CD4-positive, alpha-beta T cell (primary cell): ENCODE measurements at regions not wholly inside any gene's neighbourhood (a gene's known extent, or its start where the extent isn't known, plus 50 kb on each side); places are given as distances from the start of the nearest gene placed in this dataset.

Experiments
- ATAC-seq: fragments of 200-7000 bp; cut with Tn5 transposase; one replicate; pipeline ENCODE4 v1.10.0; 2022; ENCODE audit warnings: mild to moderate bottlenecking; ENCODE audit not compliant: poor library complexity
- CTCF ChIA-PET: fragments of 350-600 bp; sonication (Branson Sonifier 250); formaldehyde crosslinking; loops from one replicate; lab custom pipeline; 2021; ENCODE audit warnings: antibody characterized with exemption, inconsistent platforms; lab: Charles Lee
- POLR2A ChIA-PET: fragments of 350-600 bp; sonication (Branson Sonifier 250); formaldehyde crosslinking; loops from one replicate; lab custom pipeline; 2021; ENCODE audit warnings: antibody characterized with exemption, inconsistent platforms; lab: Charles Lee
- DNase-seq, 14 experiments: peaks; one replicate each; pipeline ENCODE4 v3.0.0-alpha.2; 2013 to 2020; ENCODE audit warnings: mixed read lengths in 2 of 14
- H3K27ac ChIP-seq, 2 donors: one replicate each; pipeline versions ENCODE4 v1.5.1 to v1.7.0; 2013; ENCODE audit warnings: low read length in 2 of 2, low read depth in 1 of 2, mild to moderate bottlenecking in 1 of 2
- H3K27me3 ChIP-seq, 2 experiments: 1 replicate in 1 of 2; 2 replicates in 1 of 2; pipeline versions ENCODE4 v1.6.1 to v1.7.0; 2013; ENCODE audit warnings: low read length in 2 of 2, control low read depth in 1 of 2, mild to moderate bottlenecking in 1 of 2, moderate library complexity in 1 of 2; ENCODE audit not compliant: insufficient read depth in 2 of 2, control insufficient read depth in 1 of 2
- H3K36me3 ChIP-seq: one replicate; pipeline ENCODE4 v1.6.1; 2013; ENCODE audit warnings: low read length, control low read depth; ENCODE audit not compliant: insufficient read depth
- H3K4me1 ChIP-seq: one replicate; pipeline ENCODE4 v1.6.1; 2013; ENCODE audit warnings: low read length, control low read depth; ENCODE audit not compliant: insufficient read depth
- H3K4me3 ChIP-seq: one replicate; pipeline ENCODE4 v1.5.1; 2013; ENCODE audit warnings: mild to moderate bottlenecking, low read length, moderate library complexity
- H3K9me3 ChIP-seq, 2 experiments: 1 replicate in 1 of 2; 2 replicates in 1 of 2; pipeline versions ENCODE4 v1.6.1 to v1.7.0; 2013; ENCODE audit warnings: low read length in 2 of 2, mild to moderate bottlenecking in 2 of 2, control low read depth in 1 of 2, moderate library complexity in 1 of 2; ENCODE audit not compliant: control insufficient read depth in 1 of 2, insufficient read depth in 1 of 2
- H3K27ac Mint-ChIP-seq: one replicate; pipeline ENCODE4 v1.8.0; 2020; ENCODE audit warnings: mixed read lengths
- H3K27me3 Mint-ChIP-seq: one replicate; pipeline ENCODE4 v1.8.0; 2021; ENCODE audit warnings: mixed read lengths
- H3K36me3 Mint-ChIP-seq: one replicate; pipeline ENCODE4 v1.8.0; 2021; ENCODE audit warnings: low read depth, mixed read lengths
- H3K4me1 Mint-ChIP-seq: one replicate; pipeline ENCODE4 v1.8.0; 2021; ENCODE audit warnings: low read depth, mixed read lengths
- H3K4me3 Mint-ChIP-seq: one replicate; pipeline ENCODE4 v1.8.0; 2020; ENCODE audit warnings: mild to moderate bottlenecking, mixed read lengths
- H3K9me3 Mint-ChIP-seq: one replicate; pipeline ENCODE4 v1.8.0; 2020; ENCODE audit warnings: mixed read lengths
- intact Hi-C, 2 experiments: fragments of 100-400 bp; cut with DNase I in 1 of 2; cut with micrococcal nuclease in 1 of 2; formaldehyde crosslinking; loops; one replicate each; pipeline versions ENCODE4 v1.15.1 to v1.9.0; 2023 to 2025; cut with DNase I, micrococcal nuclease
- TF ChIP-seq, protein P1 (sequence below): fragments of 200-600 bp; IDR thresholded peaks from one replicate; pipeline ENCODE4 v1.8.0; 2022; ENCODE audit warnings: antibody characterized with exemption, mild to moderate bottlenecking

DNA sequence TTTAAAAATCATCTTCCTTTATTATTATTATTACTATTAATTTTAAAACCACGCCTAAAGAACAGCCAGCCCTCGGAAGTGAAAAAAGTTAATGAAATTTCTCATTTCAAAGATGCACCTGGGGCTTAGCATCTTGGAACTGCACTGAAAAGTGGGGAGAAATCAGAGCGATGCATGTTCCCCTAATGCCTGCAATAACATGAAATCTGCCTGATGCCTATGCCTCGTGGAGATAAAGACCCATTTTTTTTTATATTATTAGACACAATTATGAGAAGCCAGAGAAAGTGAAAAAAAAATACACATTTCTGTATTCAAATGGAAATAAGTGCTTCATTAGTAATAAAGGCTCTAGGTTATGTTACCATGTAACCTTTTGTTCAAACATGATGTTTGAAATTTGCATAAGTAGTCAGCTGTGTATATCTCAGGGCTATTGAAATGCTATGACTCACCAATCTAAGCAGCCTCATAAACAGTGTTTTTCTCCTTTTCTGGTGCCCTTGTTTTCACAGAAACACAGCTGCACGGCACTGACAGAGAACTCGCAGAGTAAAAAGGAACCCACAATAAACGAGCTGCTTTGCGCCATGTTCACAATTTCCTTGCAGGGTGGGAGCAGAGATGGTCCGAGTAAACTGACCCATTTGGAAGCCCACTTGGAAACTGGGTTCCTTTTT, 175.8 kb upstream of the PRKCQ start:
- ChIA-PET POLR2A (no interaction called here), CTCF (no interaction called here)
- intact Hi-C loops: no loop called here
- Mint-ChIP-seq H3K27me3 (peaks cover 58% of the 10 kb centered on the region), H3K36me3 (no peaks in the 10 kb centered on the region), H3K9me3 (no peaks in the 10 kb centered on the region), H3K27ac (no peak overlapping the region), H3K4me1 (no peaks in the 10 kb centered on the region), H3K4me3 (no peak overlapping the region)
- Histone ChIP-seq H3K4me1 (no peaks in the 10 kb centered on the region), H3K27me3 (peaks cover 15 to 35% of the 10 kb centered on the region in 2 experiments), H3K9me3 (peaks cover 0 to 3% of the 10 kb centered on the region in 2 experiments), H3K4me3 (no peak overlapping the region), H3K27ac (no peak overlapping the region), H3K36me3 (no peaks in the 10 kb centered on the region)
- TF ChIP-seq, protein P1, sequence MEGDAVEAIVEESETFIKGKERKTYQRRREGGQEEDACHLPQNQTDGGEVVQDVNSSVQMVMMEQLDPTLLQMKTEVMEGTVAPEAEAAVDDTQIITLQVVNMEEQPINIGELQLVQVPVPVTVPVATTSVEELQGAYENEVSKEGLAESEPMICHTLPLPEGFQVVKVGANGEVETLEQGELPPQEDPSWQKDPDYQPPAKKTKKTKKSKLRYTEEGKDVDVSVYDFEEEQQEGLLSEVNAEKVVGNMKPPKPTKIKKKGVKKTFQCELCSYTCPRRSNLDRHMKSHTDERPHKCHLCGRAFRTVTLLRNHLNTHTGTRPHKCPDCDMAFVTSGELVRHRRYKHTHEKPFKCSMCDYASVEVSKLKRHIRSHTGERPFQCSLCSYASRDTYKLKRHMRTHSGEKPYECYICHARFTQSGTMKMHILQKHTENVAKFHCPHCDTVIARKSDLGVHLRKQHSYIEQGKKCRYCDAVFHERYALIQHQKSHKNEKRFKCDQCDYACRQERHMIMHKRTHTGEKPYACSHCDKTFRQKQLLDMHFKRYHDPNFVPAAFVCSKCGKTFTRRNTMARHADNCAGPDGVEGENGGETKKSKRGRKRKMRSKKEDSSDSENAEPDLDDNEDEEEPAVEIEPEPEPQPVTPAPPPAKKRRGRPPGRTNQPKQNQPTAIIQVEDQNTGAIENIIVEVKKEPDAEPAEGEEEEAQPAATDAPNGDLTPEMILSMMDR: no peak
- DNase-seq: no peak
- no peak for ATAC-seq

DNA sequence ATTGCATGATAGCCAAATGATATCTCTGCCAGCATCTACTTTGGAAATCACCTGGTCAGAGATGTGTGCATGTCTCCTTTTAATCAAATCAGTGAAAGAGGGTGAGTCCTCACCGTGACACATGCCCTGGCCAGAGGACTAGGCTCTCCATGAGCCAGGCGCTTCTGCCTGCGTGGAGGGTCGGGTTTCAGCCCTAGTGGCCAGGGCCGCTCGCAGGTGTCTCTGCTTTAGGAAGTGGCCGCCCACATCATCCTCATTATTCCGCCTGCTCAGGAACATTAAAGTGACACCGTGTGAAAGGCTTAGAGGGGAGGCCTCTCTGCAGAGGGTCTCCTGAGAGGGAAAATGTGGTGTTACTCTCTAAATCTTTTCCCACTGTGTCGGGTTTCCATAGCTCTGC, 173.6 kb upstream of the PRKCQ start:
- H3K4me1 ChIP-seq: no peaks in the 10 kb centered on the region
- ChIA-PET POLR2A (no interaction called here), CTCF (no interaction called here)
- DNase-seq (no peak), ATAC-seq (no peak)
- no peak overlapping the region for H3K4me3 ChIP-seq
- H3K4me3 Mint-ChIP-seq: no peak overlapping the region
- H3K36me3 Mint-ChIP-seq: no peaks in the 10 kb centered on the region
- no peaks in the 10 kb centered on the region for H3K9me3 Mint-ChIP-seq
- TF ChIP-seq, protein P1: no peak
- peaks cover 15 to 29% of the 10 kb centered on the region in 2 experiments for H3K27me3 ChIP-seq
- H3K4me1 Mint-ChIP-seq: no peaks in the 10 kb centered on the region
- no peaks in the 10 kb centered on the region for H3K9me3 ChIP-seq
- H3K36me3 ChIP-seq: no peaks in the 10 kb centered on the region
- no peak overlapping the region for H3K27ac ChIP-seq
- peaks cover 44% of the 10 kb centered on the region for H3K27me3 Mint-ChIP-seq
- intact Hi-C loops: no loop called here
- no peak overlapping the region for H3K27ac Mint-ChIP-seq

DNA sequence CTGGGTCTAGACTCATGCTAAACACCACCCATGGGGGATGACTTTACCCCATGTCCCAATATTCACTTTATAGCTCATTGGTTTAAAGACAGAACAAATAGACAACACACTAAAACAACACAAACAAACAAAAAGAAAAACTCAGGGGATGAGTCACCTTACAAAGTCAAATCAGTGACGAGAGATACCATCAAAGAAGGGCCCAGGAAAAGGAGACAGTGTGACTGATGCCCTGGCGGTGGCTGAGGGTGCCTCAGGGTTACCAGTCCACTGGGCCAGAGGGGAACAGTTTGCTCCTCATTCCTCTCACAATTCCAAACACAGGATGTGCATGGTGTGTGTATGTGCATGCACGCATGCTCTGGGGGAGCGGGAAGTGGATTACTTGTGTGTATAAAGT, 171.3 kb upstream of the PRKCQ start:
- DNase-seq (no peak), ATAC-seq (no peak)
- ChIA-PET POLR2A (no interaction called here), CTCF (no interaction called here)
- no peaks in the 10 kb centered on the region for H3K9me3 ChIP-seq
- no peak overlapping the region for H3K27ac ChIP-seq
- no peaks in the 10 kb centered on the region for H3K36me3 Mint-ChIP-seq
- no peaks in the 10 kb centered on the region for H3K4me1 ChIP-seq
- no peak overlapping the region for H3K27ac Mint-ChIP-seq
- H3K36me3 ChIP-seq: no peaks in the 10 kb centered on the region
- H3K4me3 Mint-ChIP-seq: no peak overlapping the region
- H3K4me1 Mint-ChIP-seq: no peaks in the 10 kb centered on the region
- intact Hi-C loops: no loop called here
- no peak overlapping the region for H3K4me3 ChIP-seq
- peaks cover 27% of the 10 kb centered on the region for H3K27me3 Mint-ChIP-seq
- no peaks in the 10 kb centered on the region for H3K9me3 Mint-ChIP-seq
- H3K27me3 ChIP-seq: peaks cover 5 to 14% of the 10 kb centered on the region in 2 experiments
- TF ChIP-seq, protein P1: no peak
